ENCODE measurements at regions not wholly inside any gene's neighbourhood (a gene's known extent, or its start where the extent isn't known, plus 50 kb on each side); places are given as distances from the start of the nearest gene placed in this dataset.

GRCh38 chr6:66307490-66307889 lies 600.5 kb upstream of the EYS start (continued):
- no peak for TF ChIP-seq CHD1 (IDR thresholded peaks at IDR 0.05; ENCODE audit: low read depth, low read length)

DNA sequence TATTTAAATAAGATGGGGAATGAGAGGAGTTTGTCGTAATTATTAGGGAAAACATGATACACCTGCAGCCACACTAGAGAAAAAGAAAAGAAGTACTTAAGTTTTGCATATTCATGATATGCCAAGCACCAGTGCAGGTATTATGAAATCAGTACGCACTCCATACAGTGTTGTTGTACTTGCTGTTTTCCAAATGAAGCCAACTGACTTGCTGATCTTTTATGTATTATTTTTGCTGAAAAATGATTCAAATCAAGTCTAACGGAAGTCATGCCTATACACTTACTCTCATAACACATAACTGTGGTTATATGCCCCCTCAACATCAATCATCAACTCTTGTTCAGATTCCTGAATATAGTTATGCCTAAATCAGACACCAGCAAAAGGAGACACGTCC lies 584.9 kb upstream of the EYS start:
- TF ChIP-seq, protein P1, sequence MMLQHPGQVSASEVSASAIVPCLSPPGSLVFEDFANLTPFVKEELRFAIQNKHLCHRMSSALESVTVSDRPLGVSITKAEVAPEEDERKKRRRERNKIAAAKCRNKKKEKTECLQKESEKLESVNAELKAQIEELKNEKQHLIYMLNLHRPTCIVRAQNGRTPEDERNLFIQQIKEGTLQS (IDR thresholded peaks at IDR 0.05; ENCODE audit: insufficient read depth, low read depth, low read length): no peak
- TF ChIP-seq RAD21 (IDR thresholded peaks at IDR 0.05 in 1 of 2, conservative IDR thresholded peaks at IDR 0.05 in 1 of 2; ENCODE audit: low read depth in 2 of 2, low read length in 2 of 2) (no peak), BCL11A (IDR thresholded peaks at IDR 0.05; ENCODE audit: low read depth in 2 of 2, low read length in 2 of 2) (no peak), PHF8 (conservative IDR thresholded peaks at IDR 0.05; ENCODE audit: low read depth, low read length) (no peak), CBX5 (IDR thresholded peaks at IDR 0.05; ENCODE audit: low read depth, low read length) (no peak), SUZ12 (IDR thresholded peaks at IDR 0.05; ENCODE audit: low read length) (no peak), CTBP2 (IDR thresholded peaks at IDR 0.05; ENCODE audit: borderline replicate concordance, insufficient read depth, insufficient read length, low read length) (no peak)
- H3K56ac ChIP-seq (replicated peaks; ENCODE audit: insufficient read length, low read depth, low read length): no peak overlapping the region
- no peak overlapping the region for H2BK20ac ChIP-seq (ENCODE audit: low read length)
- no peak overlapping the region for H3K27ac ChIP-seq (ENCODE audit: low read depth, low read length)
- H3K4me3 ChIP-seq (ENCODE audit: extremely low read depth in 1 of 4, insufficient read depth in 2 of 4, low read depth in 3 of 4, low read length in 4 of 4): no peak overlapping the region
- H2BK120ac ChIP-seq (replicated peaks; ENCODE audit: low read depth, low read length): no peak overlapping the region
- H2BK12ac ChIP-seq (ENCODE audit: low read depth, low read length): no peak overlapping the region
- no peaks in the 10 kb centered on the region for H3K36me3 ChIP-seq (ENCODE audit: control insufficient read depth in 2 of 4, insufficient read depth in 4 of 4, low read length in 3 of 4)
- no peak overlapping the region for H3K14ac ChIP-seq (ENCODE audit: insufficient read length)
- POLR2A ChIA-PET (ENCODE audit: partially characterized antibody): no interaction called here
- H4K20me1 ChIP-seq (replicated peaks in 1 of 2; ENCODE audit: control insufficient read depth in 1 of 2, insufficient read depth in 2 of 2, low read length in 2 of 2): no peaks in the 10 kb centered on the region
- no peak overlapping the region for H3K18ac ChIP-seq (ENCODE audit: extremely low read depth, low read length)
- 90% methylated on average over 4 of the region's 4 CpGs; no CpG with 5 or more reads in 1 of the 2 experiments for WGBS, 2 experiments (ENCODE audit: extremely low coverage in 1 of 2, insufficient coverage in 1 of 2, insufficient read length in 1 of 2, insufficient replicate concordance in 2 of 2, low coverage in 1 of 2, low lambda C conversion rate in 2 of 2, missing lambda C conversion rate in 1 of 2)
- H3K79me2 ChIP-seq (ENCODE audit: control insufficient read depth in 1 of 2, insufficient read depth in 2 of 2, low read length in 2 of 2): no peaks in the 10 kb centered on the region
- H2BK15ac ChIP-seq (ENCODE audit: low read length): no peak overlapping the region
- H2AFZ ChIP-seq (ENCODE audit: low read length): no peak overlapping the region
- H3K23me2 ChIP-seq (ENCODE audit: low read depth, low read length): no peaks in the 10 kb centered on the region
- peaks cover 0 to 2% (median under 1%) of the 10 kb centered on the region in 4 experiments; a peak in 2 of 7 replicates for H3K4me1 ChIP-seq (replicated peaks in 1 of 4; ENCODE audit: control insufficient read depth in 3 of 4, insufficient read depth in 4 of 4, low read length in 3 of 4)
- no peak overlapping the region for H3K4me2 ChIP-seq (ENCODE audit: insufficient read depth in 1 of 2, low read depth in 2 of 2, low read length in 2 of 2)
- no peak overlapping the region for H3K9ac ChIP-seq (replicated peaks in 1 of 4; ENCODE audit: extremely low read depth in 1 of 4, low read depth in 3 of 4, low read length in 3 of 4)
- peaks cover 0 to 3% of the 10 kb centered on the region in 2 experiments; a peak in 1 of 4 replicates for H3K9me3 ChIP-seq (ENCODE audit: insufficient read depth in 2 of 2, low read depth in 1 of 2, low read length in 1 of 2)
- no peak overlapping the region for H4K8ac ChIP-seq (ENCODE audit: extremely low read depth, insufficient read depth, low read length)
- H2BK5ac ChIP-seq (ENCODE audit: low read depth, low read length): no peak overlapping the region
- DNase-seq (ENCODE audit: low read depth in 1 of 2, low spot score in 2 of 2): no peak
- H3K27me3 ChIP-seq (replicated peaks in 1 of 4; ENCODE audit: control insufficient read depth in 3 of 4, extremely low read depth in 1 of 4, insufficient read depth in 3 of 4, low read length in 3 of 4): no peaks in the 10 kb centered on the region
- H3K23ac ChIP-seq (ENCODE audit: insufficient read length): no peak overlapping the region
- H2AK5ac ChIP-seq (ENCODE audit: low read depth, low read length): no peak overlapping the region
- CTCF ChIA-PET (ENCODE audit: partially characterized antibody): no interaction called here
- no peak overlapping the region for H3K4ac ChIP-seq (replicated peaks; ENCODE audit: insufficient read length, low read depth, low read length)
- H4K91ac ChIP-seq (replicated peaks; ENCODE audit: insufficient read length, low read length): no peak overlapping the region
- FAIRE-seq: no peak
- no peaks in the 10 kb centered on the region for H3K79me1 ChIP-seq (ENCODE audit: low read depth, low read length)
- no peak overlapping the region for H4K5ac ChIP-seq (ENCODE audit: insufficient read length, low read depth, low read length)

Data from H1 (cell line).